HG03469 (cell line): ENCODE measurements at regions not wholly inside any gene's neighbourhood (a gene's known extent, or its start where the extent isn't known, plus 50 kb on each side); places are given as distances from the start of the nearest gene placed in this dataset.
"Not testable (repeated sequence)": the region's sequence is repeated elsewhere in the genome, so short reads cannot be mapped to it uniquely, and the experiment has no call there.

Source experiments
- ATAC-seq: cut with Tn5 transposase; IDR thresholded peaks from one replicate; pipeline ENCODE4 v1.9.1; 2021; ENCODE audit warnings: mild to moderate bottlenecking, moderate library complexity, moderate number of reproducible peaks; ENCODE audit not compliant: unreplicated experiment

DNA sequence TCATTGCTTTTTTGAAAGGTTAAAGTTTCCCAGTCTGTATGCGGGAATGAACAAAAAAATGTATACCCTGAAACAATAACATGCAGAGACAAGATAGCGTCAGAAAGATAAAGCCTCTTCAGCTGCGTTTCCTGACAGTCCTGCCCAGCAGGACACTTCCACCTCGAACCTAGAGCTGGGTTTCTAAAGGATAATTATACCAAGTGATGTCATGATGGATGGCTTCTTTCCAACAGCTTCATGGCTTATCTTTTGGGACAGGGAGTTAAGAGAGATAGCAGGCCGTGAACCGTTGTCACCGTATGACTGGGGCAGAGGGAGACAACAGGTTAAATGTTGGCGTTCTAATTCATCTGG lies 267.6 kb upstream of the SGK1 start:
- ATAC-seq, result no peak

DNA sequence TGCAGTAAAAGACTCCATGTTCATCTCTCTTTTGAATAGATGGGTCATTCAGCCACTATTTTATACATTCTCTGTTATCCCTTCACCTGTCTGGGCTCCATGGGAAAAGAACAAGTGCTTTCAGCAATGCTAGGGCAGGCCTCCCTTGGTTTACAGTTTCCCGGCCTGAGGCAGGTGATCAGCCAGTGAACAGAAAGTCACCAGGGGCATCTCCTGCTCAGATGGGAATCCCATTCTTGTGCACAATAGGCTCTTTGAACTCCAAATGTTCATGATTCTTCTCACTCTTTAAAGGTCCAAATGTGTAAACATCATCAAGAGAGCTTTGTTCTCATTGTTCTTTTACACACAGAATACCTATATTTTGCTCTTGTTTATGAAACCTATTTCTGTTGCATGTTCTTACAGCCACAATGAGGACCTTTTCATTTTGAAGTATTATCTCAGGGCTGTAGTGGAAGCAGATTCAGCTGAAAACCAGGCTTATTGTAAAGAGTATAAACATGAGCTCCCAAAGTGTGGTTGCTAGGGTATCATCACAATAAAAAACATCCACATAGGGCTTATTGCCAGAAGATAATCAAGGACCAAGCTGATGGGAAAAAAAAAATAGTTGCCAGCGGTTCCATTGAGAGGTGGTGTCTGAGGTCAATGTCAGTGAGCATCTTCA lies 267.1 kb upstream of the SGK1 start:
- no peak for ATAC-seq

DNA sequence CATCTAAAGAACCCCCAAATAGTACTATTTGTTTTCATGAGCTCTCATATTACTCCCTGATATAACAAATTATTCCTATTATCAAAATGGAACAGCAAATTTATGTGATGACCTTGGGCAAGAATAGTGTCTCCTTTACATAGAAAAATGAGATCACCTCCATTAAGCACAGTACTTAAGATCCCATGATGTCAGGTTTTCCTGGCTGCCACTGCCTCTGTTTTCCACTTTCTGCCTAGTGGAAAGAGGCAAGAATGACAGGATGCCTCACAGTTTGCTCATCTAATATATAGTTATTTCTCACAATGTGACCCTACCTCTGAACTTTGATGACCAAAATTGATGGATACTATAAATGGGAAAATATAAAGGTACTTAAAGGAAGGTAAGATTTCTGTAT lies 260.1 kb upstream of the SGK1 start:
- no peak for ATAC-seq

DNA sequence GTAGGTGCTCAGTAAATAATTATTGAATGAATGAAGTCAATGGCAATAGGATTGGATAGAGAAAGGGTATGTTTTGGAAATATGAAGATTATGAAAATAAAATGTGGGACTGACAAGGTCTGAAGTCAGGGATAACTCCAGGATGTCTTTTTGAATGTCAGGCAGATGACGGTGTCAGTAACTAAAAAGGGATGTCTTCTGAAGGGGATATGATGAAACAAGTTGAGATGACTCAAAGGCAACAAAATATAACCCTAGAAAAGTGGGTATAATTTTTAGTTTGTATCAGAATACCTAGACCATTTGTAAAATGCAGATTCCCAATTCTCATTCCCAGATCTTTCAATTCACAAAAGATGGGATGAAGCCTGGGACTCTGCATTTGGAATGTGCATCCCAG lies 257.3 kb upstream of the SGK1 start:
- no peak for ATAC-seq

DNA sequence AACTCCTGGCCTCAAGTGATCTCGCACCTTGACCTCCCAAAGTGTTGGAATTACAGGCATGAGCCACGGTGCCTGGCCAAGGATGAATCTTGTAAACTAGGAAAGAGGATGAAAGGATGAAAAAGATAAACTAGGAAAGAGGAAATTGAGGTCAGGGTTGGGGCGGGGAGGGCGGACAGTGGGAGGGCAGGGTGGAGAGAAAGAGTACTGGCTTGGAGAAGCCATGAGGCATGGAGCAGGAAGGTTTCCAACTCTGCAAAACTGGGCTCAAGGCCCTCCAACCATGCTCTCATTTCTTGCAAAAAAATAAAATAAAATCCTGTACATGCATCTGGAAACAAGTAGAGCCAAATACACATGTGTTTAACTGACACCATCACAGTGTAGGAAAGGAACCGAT lies 256.6 kb upstream of the SGK1 start:
- ATAC-seq, result no peak

DNA sequence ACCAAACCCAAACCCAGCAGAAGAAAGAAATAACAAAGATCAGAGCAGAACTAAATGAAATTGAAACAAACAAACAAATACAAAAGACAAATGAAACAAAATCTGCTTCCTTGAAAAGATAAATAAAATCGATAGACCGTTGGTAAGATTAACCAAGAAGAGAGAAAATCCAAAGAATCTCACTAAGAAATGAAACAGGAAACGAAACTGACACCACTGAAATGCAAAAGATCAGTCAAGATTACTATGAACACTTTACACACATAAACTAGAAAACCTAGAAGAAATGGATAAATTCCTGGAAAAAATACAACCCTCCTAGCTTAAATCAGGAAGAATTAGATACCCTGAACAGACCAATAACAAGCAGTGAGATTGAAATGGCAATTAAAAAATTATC lies 252.1 kb upstream of the SGK1 start:
- ATAC-seq, result not testable (repeated sequence)

DNA sequence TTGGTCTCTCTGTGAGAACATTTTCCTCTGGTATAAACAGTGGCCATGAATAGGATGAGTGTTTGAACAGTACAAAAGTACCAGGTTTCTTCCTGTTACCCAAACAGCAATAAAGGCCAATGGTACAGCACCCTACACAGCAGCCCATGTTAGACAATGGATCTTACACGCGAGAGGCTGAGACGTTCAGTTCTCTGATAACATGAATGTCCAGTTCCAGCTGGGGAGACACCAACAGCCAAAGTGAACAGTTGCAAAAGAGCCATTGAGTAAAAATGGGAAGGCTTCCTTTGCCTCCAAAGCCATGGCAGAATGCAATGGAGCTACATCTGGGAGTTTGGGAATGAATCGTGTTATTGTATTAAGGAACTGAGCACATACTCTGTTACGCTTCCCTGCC lies 246.8 kb upstream of the SGK1 start:
- no peak for ATAC-seq

DNA sequence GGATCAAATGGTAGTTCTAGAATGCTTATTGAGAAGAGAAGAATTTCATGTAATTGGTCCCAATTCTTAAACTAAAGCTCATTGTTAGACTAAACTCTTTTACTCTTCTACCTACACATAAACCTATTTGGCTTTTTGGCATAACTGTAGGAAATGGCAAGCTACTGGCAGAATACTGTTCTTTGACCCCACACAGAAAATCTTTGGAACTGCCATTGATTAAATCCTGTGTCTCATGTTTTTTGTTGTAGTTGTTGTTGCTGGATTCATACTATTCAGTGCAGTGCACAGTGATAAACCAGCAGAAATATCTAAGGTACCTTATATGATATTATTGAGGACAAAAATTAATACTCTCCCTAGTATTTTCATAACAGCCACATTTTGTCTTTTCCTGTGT lies 242.1 kb upstream of the SGK1 start:
- ATAC-seq, result no peak

DNA sequence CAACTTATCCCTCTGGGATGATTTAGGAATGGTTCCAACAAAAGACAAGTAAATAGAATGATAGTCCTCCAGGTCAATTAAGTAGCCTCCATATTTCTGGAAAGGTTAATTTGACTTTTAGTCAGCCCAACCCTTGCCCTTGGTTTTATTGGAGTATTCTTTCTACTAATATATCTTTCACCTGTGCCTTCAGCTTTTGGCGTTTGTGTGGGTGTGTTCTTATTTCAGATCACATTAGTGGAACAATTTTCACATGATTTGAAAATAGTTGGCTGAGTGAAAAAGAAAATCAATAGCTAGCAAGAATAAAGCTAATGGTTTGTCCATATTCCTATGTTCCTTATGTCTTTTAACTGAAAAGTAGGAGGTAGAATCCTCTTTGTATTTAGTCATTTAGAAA lies 239.6 kb upstream of the SGK1 start:
- no peak for ATAC-seq

DNA sequence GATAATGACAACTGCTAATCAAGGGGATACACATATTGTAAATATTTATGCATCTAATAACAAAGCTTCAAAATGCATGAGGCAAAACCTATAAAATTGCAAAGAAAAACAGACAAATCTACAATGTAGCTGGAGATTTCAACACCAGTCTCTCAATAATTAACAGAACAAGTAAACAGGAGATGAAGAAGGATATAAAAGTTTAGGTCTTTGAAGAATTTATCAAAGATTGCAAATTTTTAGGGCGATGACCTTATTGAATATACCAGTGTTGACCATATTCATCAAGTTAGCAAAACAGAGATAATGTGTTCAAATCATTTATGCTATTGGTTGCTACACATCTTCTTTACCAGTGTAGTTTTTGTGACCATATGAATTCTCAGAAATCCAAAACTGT lies 237.8 kb upstream of the SGK1 start:
- no peak for ATAC-seq

DNA sequence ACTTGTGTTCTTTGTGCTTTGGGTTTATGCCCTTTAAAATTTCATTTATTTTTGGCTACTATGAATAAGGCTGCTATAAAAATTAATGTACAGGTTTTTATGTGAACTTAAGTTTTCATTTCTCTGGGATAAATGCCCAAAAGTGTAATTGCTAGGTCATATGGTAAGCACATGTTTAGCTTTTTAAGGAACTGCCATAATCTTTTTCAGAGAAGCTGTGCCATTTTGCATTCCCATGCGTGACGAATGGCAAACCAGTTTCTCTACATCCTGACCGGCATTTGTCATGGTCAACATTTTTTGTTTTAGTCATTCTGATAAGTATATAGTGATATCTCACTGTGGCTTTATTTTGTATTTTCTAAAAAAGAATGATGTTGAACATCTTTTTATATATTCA lies 236.0 kb upstream of the SGK1 start:
- no peak for ATAC-seq

DNA sequence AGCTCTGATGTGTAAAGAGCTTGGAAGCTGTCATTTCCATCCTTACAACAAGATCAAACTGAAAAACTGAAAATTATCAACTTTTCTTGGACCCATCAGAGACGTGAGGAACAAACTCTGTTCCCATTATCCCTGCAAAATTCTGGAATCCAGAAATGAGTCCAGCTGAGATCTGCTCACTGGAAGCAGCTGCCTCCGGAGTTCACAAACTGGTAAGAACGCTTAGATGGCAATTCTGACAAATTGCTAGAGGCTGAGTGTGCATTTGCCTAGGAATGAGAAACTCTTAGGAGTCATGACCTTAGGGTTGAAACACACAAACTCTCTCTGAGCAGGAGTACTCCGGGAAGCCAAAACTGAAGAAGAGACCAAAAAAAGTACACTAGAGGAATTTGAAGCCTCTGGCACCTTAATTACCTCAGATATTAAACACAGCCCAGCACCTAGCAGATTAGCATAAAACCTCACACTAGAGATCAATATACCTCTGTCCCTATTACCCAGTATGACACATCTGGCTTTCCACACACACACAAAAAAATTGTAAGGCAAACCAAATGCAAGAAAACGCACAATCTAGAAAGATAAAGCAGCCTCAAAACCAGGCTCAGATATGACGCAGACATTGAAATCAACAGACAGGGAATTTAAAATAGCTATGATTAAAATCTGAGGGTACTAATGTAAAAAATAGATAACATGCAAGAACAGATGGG lies 233.5 kb upstream of the SGK1 start:
- ATAC-seq, result no peak

DNA sequence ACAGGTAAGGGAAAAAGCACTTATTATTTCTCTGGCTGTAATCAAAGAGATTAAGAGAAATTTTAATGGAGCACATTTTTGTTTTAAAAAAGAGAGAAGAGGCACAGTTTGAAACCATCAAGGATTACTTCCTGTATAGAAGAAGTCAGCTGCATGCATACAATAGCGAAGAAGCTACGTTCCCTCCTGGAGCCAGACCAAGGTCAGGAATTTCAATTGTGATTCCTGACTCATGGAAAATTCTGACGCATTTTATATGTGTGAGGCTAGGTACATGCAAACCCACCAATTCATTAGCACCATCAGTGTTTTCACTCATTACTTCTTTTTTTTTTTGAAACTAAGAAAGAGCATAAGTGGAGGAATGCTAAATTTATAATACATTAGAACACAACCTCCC lies 232.7 kb upstream of the SGK1 start:
- no peak for ATAC-seq

DNA sequence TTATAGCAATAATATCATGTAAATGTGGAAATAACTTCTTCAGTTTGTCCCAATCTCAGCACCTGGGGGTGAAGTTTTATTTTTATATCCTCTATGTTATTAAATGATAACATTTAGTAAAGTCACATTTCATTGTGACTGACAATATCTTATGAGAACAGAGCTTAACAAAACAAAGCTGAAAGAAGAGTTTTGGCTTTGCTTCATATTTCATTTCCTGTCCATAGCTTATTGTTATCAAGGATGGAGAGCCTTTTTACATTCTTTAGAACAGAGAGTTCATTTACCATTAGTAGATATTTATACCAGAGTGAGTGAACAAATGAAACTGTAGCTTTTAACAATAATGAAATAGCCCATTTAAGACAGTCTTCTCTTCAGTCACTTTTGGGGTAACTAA lies 231.9 kb upstream of the SGK1 start:
- no peak for ATAC-seq

DNA sequence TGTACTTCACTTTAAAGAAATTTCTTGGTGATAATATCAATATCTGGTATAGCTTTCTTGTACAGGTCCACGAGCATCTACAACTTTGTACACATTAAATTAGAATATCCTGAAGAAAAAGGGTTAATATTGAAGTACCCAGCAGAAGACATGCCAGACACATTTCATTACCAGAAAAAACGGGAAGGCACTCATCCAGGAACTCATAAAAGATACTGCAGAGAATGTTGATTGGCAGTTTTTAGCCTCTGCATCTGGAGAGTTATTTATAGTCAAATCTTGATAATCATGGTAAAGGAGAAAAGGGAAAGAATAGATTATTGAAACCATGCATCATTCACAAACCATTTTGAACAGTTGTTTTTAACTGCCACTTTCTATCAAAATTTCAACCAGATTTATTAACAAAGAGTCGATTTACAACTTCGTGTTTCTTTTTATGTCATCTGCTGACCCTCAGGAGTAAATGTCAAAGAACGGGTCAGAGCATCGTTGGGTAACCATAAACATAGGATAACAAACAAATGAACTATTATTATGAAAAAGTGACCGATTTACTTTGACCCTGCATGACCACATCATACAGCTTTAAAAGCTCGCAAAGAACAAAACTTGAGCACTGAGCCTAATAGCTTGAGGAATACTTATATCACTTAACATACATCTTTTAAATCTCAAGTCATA lies 229.2 kb upstream of the SGK1 start:
- no peak for ATAC-seq

DNA sequence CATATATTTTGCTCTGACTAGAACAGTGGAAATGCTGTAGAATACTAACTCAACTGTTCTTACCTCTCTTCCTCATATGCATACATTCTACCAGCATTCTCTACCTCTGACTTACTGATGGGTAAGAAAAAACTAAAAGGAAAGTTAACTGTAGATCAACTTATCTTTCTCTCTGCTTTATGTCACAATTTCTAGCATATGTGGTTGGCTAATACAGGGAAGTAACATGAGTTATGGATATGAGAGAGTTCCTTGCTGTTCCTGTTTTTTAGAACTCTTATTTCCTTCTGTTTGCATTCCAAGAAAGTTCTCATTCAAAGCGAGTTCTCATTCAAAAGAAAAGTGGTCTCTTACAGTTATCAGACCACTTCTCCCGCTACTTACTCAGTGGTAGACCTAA lies 226.8 kb upstream of the SGK1 start:
- no peak for ATAC-seq

DNA sequence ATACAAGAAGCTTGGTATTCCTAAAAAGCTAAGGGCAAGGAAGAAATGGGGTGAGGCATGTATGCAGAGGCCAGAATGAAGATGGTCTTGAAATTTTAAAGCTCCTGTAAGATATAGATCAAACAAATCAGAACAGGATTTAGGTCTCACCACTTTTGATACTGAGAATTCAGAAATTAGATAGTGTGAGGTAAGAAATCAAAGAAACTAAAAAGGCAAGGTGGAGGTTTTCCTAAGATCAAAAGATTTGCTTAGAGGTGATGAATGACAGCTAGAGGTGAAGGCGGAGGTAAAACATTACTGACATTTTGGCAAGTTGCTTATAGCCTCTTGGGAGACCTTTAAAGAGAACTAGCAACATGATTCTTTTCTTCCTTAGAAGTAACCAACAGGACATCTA lies 225.2 kb upstream of the SGK1 start:
- ATAC-seq, result no peak

DNA sequence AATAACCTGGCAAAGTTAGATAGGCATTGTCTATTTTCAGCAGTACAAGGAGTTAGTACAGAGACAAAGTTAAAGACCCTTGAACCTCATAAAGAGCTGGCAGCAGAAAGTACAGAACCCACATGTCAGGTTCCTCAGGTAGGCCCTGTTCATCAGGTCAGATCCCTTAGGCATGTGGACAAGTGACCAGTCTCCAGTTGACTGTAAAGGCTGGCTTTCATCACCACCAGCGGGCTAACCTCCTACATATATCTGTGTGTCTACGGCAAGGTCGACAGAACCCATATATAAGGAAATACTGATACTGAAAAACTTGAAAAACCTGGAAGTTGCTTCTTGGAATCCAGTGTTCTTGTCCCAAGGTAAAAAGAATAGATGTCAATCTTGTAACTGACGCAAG lies 223.1 kb upstream of the SGK1 start:
- ATAC-seq, result no peak

DNA sequence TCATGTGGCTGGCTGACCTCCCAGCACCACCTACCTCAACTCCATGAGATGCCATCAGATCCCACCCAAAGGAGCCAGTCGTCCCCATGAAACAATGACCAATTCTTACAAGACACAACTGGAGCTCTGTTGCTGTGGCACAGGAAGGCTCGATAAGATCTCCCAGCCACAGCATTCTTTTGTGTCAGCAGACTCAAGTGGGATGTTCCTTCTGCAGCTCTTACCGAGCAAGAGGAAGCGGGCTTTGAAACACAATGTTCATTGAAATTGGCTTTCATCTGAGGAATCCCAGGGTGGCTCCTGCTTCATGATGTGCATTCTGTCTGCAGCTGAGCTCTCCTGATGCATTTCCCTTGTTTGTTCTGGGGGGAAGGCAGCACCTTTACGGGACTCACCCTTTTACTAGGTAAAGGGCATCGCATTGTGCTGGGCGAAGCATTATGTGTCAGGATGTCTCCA lies 222.0 kb upstream of the SGK1 start:
- ATAC-seq, result no peak

DNA sequence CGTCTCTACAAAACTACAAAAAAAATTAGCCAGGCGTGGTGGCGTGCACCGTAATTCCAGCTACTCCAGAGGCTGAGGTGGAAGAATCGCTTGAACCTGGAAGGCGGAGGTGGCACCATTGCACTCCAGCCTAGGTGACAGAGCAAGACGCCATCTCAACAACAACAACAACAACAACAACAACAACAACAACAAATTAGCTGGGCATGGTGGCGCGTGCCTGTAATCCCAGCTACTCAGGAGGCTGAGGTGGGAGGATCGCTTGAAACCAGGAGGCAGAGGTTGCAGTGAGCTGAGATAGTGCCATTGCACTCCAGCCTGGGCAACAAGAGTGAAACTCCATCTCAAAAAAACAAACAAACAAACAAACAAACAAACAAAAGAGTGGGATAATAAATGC lies 219.9 kb upstream of the SGK1 start:
- ATAC-seq, result not testable (repeated sequence)

DNA sequence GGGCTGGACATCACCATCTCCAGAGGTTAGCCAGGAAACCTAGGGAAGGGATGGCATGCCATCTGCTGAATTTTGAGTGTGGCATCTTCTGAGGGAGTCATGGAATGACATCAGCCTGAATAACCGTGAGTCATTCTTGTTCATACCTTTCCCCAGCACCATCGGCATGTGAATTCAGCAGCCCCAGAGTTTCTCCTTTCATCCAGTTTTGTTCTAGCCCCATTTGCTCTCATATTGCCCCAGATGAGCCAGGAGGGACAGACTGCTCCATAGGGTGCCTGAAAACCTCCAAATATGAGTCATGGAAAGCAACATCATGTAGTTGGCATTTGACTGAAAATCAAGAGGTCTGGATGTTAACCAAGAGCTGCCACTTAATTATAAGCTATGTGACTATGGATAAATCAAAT lies 219.2 kb upstream of the SGK1 start:
- ATAC-seq, result no peak

DNA sequence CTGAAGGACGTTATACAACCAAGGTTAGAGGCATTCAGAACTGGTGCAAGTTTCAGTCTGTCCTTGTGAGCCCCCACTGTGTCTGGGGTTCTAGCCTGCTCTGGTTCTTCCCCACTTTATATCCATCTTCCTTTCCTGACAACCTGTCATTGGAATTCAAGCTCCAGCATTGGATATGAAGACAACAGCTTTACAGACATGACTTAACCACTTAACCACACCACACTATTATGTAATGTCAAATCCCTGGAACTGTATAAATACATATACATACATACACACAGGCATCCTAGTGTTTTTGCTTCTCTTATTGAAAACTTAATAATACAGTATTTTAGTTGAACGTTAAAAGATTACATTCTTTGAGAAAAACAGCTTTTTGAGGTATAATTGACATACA lies 217.9 kb upstream of the SGK1 start:
- no peak for ATAC-seq
